HG03565 (cell line): ENCODE measurements at regions not wholly inside any gene's neighbourhood (a gene's known extent, or its start where the extent isn't known, plus 50 kb on each side); places are given as distances from the start of the nearest gene placed in this dataset.

ENCODE experiments used
- ATAC-seq: cut with Tn5 transposase; IDR thresholded peaks from one replicate; pipeline ENCODE4 v1.9.1; 2021; ENCODE audit warnings: mild to moderate bottlenecking, moderate library complexity; ENCODE audit not compliant: unreplicated experiment

DNA sequence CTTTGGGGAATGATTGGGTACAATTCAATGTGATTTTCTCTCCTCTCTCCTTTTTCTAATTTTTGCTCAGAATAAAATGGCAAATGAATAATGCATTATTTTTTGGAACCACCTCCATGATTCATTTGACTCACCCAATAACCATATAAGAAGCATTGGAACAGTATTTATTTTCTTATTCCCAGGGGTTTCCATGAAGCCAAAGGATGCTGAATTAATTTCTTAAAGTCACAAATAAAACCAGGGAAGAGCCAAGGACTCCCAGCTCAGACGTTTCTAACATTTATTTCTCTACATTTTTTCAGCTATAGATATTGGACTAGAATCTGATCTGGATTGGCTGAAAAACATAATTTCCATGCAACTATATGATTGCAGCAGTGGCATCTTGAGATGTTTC, 735.2 kb upstream of the ANKRD30A start:
- no peak for ATAC-seq

GRCh38 chr10:36388166-36388565, 737.2 kb upstream of the ANKRD30A start:
- no peak for ATAC-seq

DNA sequence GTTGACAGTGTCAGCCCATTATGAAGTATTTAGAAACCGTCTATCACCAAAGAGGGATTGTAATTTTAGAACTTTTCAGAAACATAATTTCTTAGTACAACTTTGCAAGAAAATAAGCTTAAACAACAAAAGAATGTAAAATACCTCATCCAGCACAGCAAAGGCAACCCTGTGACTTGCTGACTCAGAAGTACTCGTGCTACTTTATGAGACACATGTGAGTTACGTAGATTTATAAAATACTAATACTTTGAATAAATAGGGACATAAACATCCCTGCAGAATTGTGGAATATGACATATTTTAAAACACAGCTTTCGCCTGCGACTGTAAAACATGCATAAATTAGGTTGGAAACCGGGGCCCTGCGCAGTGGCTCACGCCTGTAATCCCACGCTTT, 739.7 kb upstream of the ANKRD30A start:
- no peak for ATAC-seq

DNA sequence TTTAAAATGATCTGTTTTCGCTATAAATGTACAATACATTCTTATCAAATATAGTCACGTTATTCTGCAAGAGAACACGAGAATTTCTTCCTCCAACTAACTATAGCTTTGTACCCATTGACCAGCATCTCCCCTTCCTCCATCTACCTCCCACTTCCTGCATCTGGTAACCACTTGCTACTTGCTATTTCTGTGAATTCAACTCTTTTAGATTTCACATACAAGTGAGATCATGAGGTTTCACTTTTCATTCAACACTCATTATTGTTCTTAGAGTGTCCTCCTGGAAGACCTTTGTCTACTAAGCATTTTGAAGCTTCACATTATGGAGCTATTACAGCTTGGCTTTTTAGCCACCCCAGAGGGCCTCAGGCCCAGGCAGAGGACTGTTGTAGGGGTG, 741.3 kb upstream of the FZD8 start:
- ATAC-seq, result no peak

- ATAC-seq, result no peak
Observed at GRCh38 chr10:36381748-36382147, 739.7 kb upstream of the FZD8 start.

DNA sequence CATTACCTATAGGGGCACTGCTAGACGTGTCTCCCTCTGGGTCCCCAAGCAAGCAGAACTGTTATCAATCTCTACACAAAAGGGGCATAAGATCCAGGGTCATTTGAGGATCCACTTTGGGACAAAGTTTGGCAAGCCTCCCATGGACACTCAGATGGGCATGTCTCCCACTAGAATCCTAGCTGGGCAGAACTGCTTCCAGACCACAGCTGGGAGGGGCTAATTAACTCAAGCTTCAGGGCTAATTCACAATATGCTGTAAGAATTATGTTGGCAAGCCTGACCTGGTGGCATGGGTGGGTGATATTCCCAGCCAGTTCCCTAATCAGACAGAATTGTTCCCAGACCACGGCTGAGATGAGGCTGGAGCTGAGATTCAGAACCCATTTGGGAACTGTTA, 738.4 kb upstream of the FZD8 start:
- no peak for ATAC-seq

DNA sequence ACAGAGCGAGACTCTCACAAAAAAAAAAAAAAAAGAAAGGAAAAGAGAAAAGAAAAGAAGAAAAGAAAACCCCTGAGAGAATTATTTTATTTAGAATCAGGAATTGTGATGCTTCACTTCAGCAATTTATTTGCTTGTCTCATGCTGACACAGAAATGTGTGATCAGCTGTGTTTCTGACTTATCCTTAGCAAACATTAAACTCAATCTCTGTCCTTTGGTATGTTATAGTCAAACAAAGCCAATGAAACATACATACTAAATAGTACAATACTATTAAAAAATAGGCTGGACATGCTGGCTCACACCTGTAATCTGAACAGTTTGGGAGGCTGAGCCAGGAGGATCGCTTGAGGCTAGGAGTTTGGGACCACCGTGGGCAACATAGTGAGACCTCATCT, 733.0 kb upstream of the FZD8 start:
- no peak for ATAC-seq

DNA sequence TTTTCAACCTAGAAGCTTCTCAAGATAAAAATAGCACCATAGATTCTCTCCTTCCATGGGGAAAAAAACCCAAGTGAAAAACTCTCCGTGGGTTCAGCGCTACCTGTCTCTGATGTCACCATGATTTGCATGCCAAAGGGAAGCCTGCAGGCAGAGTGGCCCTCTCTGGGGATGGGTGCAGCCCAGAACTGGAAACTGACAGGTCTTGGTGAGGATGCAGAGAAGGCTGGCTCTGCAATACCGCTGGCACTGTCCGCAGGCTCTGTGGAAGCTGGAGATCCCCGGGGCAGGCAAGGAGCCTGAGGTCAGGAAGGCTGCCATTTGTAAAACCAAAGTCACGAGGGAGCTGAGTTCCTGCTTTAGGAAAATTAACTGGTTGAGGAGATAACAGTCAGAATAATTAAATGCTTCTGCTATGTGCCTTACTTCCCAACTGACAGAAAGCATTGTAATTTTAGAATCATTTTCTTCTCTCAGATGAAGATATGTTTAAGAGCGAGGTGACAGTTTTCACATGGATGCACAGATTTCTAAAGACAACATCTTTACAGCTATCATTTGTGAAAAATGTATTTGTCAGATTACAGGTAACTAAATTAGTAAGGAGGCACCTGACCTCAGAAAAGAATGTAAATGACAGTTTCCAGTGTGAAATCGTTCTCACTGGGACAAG, 731.5 kb upstream of the FZD8 start:
- ATAC-seq, result no peak

- no peak for ATAC-seq
Observed at GRCh38 chr10:36367362-36367761, 725.3 kb upstream of the FZD8 start.

DNA sequence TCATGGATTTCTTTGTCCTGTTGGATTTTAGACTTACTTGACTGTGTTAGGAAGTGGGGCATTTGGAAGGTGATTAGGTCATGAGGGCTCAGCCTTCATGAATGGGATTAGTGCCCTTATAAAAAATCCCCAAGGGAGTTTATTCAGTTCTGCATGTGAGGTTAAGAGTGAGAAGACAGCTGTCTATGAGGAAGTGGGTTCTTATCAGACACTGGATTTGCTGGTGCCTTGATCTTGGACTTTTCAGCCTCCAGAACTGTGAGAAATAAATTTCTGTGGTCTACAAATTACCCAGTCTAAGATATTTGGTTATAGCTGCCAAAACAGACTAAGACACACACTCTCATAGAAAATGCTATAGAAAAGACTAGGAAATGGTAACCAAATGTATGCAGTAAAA, 724.7 kb upstream of the FZD8 start:
- ATAC-seq, result no peak

DNA sequence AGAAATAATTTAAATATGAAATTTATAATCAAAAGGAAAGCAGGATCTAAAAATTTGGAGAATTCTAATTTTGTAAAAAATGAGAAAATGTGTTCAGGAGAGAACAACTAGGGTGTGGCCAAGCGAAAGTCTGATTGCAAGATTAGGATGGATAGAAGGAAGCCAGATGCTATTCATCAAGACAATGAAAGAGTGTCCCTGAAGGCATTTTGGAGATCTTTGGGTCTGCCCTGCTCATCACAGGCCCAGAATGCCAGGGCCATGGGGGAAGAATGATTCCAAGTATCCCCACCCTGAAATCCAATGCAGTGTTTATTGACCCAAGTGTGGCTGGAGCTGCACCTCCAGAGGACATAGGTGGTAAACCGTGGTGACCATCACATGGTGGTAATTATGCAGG, 724.0 kb upstream of the FZD8 start:
- ATAC-seq, result no peak

DNA sequence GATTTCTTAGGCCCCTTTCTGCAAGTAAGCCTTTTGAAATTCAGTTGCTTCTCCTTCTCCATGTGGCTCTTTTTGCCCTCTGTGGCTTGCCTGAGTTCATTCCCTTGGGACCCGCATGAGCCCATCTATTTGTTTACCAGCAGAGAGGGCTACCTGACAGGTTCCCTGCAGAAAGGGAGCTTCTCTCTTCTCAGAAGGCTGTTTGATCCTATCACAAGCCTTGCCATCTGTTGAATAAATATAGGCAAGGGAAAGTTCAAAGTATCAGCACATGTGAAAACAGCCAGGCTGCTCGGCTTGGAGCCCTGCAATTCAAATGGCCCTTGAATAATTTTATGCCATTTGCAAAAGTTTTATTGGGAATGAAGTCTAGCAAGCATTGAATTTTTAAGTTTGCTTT, 720.2 kb upstream of the FZD8 start:
- no peak for ATAC-seq

DNA sequence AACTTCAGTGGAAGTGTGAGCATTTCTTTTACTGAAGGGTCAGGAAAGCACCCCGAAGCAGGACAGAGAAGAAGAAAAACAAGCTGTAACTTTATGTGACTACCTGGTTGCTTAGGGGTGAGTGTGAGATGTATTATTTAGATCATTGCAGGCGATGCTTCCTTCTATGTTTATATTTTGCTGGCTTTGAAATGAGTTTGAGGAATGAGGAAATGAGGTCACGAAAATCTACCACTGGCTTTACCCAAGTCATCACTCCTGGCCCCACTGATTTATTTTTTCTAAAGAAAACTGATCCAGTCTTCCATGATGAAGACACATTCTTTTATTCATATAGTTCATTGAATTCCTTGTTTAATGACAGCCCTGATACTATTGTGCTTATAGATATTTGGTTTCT, 716.6 kb upstream of the FZD8 start:
- no peak for ATAC-seq

- ATAC-seq, result no peak
Observed at GRCh38 chr10:36354633-36355032, 712.5 kb upstream of the FZD8 start.

DNA sequence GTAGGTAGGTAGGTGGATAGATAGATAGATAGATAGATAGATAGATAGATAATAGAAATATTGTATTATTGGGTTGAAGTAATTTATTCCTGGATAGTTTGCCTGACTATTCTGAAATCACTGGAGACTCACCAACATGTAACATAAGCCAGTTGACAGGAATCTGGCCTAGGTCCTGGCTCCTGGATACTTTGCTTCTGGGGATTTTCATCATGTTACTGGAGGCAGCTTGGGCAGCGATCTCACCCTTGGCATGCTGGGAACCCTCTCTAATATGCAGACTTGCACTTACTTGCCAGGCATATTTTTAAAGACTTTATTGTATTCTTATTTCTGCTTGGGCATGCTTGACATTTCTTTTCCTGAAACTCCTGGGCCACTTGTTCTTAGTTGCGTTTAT, 709.1 kb upstream of the FZD8 start:
- ATAC-seq, result no peak

DNA sequence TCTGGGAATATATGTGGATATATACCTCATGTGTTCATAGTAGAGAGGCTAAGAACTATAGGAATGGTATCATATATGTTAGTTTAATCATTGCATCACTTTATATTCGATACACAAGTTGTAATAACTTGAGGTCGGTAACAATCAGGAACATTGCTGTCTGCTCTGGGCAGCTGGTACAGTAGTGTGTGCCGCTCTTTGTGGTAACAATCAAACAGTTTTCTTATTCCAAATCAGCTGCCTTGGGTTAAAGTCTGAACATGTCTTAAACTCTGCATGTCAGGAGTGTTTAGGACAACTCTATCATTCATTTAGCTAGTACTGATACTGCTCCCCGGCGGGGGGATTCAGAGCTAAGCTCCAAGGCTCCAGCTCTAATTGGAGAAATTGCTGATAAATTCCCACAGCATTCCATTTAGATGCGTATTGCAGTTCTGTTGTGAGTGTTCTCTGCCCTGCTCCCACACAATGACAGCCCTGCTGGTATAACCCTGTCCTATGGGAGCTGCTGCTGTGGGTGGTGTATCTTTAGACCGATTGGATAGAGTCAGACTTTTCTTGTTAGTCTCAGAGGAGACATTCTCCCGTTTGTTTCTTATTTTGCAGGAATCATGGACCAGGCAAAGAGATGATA, 707.5 kb upstream of the FZD8 start:
- ATAC-seq, result no peak

DNA sequence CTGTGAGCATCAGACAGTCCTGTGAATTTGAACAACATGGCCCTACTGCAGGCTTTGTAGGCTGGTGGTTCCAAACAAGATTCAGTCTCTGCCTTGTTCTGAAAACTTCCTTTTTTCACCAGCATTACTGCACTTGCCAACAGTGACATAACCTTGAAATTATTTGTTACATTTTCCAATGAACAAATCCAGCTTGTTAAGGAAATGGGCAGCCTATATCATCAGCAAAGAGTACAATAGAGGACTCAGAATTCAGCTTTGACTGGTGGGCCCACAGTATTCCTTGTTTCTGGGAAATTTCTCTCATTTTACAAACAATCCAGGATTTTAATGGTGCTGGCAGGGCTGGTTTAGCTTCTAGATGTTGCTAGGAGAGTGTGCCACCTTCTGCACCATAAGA, 703.7 kb upstream of the FZD8 start:
- no peak for ATAC-seq

- ATAC-seq, result no peak
Observed at GRCh38 chr10:36345175-36345533, 703.1 kb upstream of the FZD8 start.

DNA sequence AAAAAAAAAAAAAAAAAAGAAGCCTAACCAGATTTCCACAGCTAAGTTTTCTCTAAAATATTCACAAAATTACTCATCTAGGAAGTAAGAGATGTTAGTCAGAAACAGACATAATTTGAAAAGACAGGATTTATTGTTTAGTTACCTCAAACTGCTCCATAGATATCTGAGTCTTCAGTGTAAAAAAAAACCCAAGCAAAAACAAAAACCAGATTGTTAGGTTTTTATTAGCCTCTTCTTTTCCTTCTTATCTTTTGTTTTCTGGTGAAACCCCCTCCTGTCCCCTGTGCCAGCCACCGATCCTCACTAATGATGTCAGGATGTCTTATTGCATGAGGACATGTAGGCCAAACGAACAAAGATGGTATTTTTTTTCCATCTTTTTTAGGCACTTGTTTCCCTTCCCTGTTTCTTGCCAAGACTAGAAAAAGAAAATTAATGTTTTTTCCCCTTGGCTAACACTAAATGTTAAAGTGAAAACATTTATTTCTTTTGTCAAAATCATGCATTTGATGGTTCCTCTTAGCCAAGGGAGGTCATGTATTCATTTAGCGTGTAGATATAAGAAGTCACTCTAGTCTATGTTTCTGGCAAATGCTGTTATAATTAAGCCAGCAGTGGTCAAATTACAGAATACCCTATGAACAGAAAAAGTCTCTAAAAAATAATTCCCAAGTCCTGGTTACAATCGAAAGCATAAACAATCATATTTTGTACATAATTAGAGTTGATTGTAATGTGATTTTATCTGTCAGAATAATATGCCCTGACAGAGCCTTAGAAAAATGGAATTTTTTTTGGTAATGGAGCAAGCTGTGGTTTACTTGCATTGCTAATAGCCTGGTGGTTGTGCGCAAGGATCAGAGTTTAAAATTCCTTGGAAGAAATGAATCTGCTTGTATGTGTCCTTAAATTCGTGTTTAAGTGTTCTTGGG, 702.4 kb upstream of the FZD8 start:
- no peak for ATAC-seq

GRCh38 chr10:36342781-36343180, 700.7 kb upstream of the FZD8 start:
- ATAC-seq, result no peak

GRCh38 chr10:36341471-36341870, 699.4 kb upstream of the FZD8 start:
- ATAC-seq, result no peak

GRCh38 chr10:36336315-36336714, 694.2 kb upstream of the FZD8 start:
- no peak for ATAC-seq
